GM04504 (cell line): ENCODE measurements at regions not wholly inside any gene's neighbourhood (a gene's known extent, or its start where the extent isn't known, plus 50 kb on each side); places are given as distances from the start of the nearest gene placed in this dataset.
A peak's percentile ranks its signal among the peaks of the same experiment; 100 is the strongest.

ENCODE experiments used
- DNase-seq: peaks from one replicate; pipeline ENCODE4 v3.0.0-alpha.2; 2012; ENCODE audit warnings: low read depth

GRCh38 chr2:7210712-7211111 is 293.5 kb downstream of the RNF144A start:
- no peak for DNase-seq

GRCh38 chr2:7225848-7226247 is 308.6 kb downstream of the RNF144A start:
- DNase-seq = no peak

- DNase-seq = no peak
Observed at GRCh38 chr2:7226501-7226900, 309.3 kb downstream of the RNF144A start.

- DNase-seq = no peak
Observed at GRCh38 chr2:7233126-7233525, 315.9 kb downstream of the RNF144A start.

DNA sequence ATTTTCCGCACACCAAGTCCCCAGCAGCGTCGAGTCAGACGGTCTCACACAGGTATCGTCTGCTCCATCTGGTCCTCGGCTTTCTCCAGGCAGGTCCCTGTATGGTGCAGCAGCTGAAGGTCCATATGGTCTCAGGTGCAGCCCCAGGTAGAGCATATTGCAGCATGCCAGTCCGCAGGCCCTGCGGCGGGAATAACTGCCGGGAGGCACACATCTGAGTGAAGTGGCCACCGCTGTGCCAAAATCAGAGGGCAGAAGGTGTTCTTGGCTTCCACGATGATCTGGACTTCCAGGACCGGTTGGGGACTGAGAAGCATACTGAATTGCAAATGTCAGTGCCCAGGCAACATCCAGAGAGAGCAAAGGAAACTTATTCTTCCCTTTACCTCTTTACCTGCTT is 320.3 kb downstream of the RNF144A start:
- no peak for DNase-seq

DNA sequence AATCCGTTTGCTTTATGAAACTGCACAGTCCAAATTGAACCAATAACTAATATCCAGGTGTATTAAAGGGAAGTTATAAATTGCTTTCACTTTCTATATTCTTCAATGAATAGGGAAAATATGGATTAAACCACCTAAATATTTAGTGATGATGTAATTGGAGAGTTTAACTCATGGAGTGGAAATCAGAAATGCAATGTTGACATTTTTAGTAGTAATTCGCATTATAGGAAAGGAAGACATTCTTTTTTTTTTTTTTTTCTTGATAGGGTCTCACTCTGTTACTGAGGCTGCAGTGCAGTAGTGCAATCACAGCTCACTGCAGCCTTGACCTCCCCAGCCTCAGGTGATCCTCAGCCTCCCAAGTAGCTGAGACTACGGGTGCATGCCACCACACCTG is 321.9 kb downstream of the RNF144A start:
- no peak for DNase-seq

GRCh38 chr2:7241041-7241745 is 324.0 kb downstream of the RNF144A start:
- DNase-seq = no peak

GRCh38 chr2:7242189-7242867 is 325.1 kb downstream of the RNF144A start:
- DNase-seq = no peak

DNA sequence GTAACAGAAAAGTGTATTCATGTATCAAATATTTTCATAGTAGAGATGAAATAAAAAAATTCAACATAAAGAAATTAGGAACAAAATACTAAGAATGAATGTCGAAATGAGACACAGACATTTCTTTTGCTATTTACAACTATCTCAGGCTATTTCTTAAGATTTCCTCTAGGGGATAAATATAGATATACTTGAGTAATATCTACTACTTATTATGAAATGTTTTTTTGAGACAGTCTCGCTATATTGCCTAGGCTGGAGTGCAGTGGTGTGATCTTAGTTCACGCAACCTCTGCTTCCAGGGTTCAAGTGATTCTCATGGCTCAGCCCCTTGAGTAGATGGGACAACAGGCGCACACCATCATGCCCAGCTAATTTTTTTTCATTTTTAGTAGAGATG is 326.1 kb downstream of the RNF144A start:
- DNase-seq = no peak

GRCh38 chr2:7256377-7256776 is 339.2 kb downstream of the RNF144A start:
- no peak for DNase-seq

- no peak for DNase-seq
Observed at GRCh38 chr2:7262727-7263126, 345.5 kb downstream of the RNF144A start.

DNA sequence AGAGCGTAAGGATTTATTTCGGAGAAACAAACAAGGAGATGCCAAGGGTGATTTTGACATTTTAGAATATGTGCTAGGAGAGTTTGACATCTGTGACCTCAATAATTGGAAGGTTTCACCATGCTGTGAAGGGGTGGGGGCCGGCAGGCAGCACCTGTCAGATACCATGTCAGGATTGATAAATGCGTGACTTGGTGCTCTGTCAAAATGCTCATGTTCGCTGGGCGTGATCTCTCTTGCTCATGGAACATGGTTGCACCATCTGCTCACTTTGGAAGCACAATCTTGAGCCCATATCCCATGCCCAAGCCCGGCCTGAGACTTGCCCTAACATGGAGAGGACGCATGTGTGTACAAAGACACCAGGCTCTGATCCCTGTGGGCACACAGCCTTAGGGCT is 347.6 kb downstream of the RNF144A start:
- no peak for DNase-seq

DNA sequence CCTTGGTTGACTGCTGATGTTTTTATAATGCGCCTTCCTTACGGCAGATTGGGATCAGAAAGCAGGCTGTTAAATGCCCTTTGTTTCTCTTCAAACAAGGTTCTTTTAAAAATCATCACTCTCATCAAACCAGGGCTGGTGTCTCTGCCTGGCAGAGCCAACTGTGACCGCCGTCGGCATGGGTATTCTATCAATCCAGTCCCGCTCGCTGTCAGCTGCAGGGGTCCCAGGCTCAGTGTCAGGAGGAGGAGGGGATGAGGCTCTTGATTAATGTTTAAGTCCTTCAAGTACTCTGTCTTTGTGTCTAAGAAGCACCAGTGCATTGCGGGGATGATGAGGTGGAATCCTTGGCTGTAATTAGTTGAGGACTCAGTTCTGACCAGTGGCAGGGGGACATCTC is 348.1 kb downstream of the RNF144A start:
- DNase-seq = no peak

DNA sequence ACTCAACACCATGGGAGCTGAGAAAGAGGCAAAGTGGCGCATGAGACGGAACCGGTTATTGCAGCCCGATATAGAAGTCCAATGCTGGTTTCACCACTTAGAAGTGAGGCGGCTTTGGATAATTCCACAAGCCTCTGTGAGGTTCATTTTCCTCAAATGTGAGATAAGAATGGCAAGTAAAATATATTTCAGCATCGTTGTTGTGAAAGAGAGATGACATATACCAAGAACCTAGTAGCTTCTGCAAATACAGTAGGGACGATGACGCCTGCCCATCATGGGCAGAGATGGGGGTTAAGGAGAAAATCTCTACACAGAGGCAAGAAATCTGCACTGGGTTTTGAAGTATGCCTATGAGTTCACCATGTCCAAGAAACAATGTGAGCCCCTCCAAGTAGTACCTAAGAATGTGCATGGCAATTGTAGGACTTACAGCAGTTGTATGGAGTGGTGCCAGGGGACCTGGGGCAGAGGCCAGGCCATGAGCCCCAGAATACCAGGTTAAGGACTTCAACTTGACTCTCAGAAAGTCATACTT is 352.0 kb downstream of the RNF144A start:
- DNase-seq = no peak

- no peak for DNase-seq
Observed at GRCh38 chr2:7270011-7270431, 352.8 kb downstream of the RNF144A start.

- peak; percentile 44 for DNase-seq
Observed at GRCh38 chr2:7272210-7272609, 355.0 kb downstream of the RNF144A start.

DNA sequence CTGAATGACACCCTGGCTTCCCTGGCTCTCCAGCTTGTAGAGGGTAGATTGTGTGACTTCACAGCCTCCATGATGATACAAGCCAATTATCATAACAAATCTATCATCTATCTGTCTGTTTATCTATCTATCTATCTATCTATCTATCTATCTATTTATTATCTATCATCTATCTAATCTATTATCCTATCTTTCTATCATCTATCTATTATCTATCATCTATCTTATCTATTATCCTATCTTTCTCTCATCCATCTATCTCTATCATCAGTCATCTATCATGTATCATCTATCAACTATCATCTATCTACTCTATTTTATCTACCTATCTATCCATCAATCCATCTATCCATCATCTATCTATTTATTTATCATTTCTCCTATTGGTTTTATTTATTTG is 361.8 kb downstream of the RNF144A start:
- DNase-seq = no peak

DNA sequence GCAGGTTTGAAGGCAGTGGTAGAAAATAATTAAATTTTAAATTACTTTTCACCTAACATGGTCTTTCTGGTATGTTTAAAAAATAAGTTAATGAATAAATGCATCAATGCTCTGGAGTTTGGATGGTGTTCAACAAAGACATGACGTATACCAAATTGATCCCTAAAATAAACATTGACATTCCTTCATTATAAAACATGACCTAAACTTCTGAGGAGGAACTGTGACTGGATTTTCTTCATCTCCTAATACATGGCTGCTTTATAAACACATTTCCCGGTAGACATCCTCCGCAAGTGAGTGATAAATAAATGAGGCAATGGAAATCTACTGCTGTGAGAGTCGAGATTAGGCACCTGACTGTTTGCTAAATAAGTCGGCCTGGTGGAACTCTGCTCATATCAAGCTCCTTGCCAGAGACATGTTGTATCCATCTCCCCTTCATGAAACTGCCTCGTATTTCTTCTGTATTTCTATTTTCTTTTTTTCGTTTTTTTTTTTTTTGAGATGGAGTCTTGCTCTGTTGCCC is 362.3 kb downstream of the RNF144A start:
- DNase-seq = no peak

- no peak for DNase-seq
Observed at GRCh38 chr2:7280790-7281189, 363.6 kb downstream of the RNF144A start.

DNA sequence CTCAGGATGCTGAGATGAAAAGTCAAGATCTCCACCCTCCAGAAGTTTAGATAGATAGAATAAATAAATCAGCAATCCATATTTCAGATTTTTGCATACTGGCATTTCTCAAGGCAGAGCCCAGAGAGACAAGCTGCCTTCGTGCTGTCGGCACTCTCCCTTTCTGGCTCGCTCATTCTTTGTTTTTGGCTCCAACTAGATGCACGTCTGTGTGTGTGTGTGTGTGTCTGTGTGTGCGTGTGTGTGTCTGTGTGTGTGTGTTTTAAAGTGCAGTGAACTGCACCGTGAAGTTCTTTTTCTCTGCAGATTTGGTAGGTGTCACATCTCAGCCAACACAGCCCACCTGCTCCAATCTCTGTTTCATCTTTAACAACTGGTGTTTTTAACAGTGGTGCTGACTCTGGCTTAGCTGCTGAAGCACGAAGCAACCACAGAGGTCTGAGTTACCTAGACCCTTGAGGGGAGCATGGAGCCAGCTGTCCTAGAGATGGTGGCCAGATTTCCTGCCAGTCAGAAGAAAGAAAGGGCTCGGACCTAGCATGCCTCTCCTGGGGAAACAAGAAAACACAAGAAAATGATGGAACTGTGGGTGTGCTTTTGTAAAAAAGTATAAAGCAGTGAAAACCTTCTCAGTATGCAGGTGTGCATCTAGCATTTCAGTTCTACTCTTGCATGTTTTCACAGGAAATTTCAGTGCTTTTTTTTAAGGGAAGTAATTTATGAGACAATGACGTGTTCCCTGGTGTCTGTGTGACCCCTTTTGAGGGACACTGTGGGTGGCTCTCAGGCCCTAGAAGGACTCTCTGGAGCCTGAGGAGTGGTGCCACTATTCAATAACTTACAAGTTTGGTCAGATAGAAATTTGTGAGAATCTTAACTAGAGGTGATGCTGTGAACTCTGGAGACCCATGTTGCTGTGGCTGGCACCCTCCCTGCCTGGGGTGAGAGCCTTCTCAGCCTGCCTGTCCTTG is 364.3 kb downstream of the RNF144A start:
- no peak for DNase-seq

DNA sequence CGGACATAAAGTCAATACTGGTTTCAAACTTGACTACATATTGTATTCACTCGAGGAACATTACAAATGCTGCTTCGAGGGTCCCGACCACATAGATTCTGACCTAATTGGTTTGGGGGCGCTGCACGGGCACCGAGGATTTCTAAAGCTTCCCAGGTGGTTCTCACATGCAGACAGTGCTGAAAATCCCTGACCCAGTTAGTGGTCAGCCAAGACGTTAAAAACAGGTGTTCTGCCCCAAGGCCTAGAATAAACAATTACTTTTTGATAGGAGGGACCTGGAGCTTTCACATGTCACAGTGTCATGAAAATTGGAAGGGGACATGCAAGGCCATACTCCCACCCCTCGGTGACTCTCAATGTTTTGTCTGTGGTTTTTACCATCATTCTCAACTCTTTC is 368.9 kb downstream of the RNF144A start:
- DNase-seq = no peak

- no peak for DNase-seq
Observed at GRCh38 chr2:7288484-7288883, 371.3 kb downstream of the RNF144A start.
